ENCODE measurements at regions not wholly inside any gene's neighbourhood (a gene's known extent, or its start where the extent isn't known, plus 50 kb on each side); places are given as distances from the start of the nearest gene placed in this dataset.

DNA sequence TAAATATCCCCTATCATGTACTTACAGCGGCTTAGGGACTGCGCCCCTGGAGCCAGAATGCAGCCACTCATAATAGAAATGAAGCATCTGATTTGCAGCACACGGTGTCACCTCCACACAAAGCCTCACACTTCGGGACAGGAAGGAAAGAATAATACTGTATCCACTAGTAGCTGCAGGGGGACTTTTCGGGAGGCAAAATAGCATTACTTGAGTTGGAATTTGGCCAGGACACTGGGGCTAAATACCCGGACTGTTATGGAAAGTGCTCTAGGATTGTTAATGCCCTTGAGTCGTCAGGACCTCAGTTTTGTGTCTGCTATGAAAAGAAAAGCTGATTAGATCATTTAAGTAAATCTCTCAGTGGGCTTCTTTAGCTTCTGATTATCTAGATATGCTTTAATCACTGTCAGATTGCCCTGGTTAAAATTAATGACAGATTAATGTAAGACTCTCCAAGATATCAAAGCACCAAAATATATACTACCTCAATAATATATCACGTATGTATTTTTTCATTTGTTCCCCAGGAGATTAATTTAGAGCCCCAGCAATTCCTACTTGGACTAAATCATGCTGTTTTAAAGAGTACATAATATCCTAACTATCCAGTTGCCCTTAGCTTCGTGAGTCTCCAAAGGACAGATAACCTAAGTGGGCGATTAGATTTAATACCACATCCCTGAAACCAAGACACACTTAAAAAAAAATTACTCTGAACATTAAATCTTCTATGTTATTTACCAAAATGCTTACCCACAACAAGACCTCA is 173.0 kb upstream of the NEBL start:
- Mint-ChIP-seq H3K4me1 (ENCODE audit: insufficient read depth, unreplicated experiment) (no peaks in the 10 kb centered on the region), H3K36me3 (ENCODE audit: insufficient read depth, unreplicated experiment) (peaks cover 9% of the 10 kb centered on the region), H3K9me3 (ENCODE audit: unreplicated experiment) (no peaks in the 10 kb centered on the region), H3K27me3 (ENCODE audit: insufficient read depth, unreplicated experiment) (no peaks in the 10 kb centered on the region), H3K4me3 (ENCODE audit: unreplicated experiment) (no peak overlapping the region), H3K27ac (ENCODE audit: low read depth, unreplicated experiment) (no peak overlapping the region)
- BruUV-seq (replicated peaks), result no TSS peak
- TF ChIP-seq, protein P1, sequence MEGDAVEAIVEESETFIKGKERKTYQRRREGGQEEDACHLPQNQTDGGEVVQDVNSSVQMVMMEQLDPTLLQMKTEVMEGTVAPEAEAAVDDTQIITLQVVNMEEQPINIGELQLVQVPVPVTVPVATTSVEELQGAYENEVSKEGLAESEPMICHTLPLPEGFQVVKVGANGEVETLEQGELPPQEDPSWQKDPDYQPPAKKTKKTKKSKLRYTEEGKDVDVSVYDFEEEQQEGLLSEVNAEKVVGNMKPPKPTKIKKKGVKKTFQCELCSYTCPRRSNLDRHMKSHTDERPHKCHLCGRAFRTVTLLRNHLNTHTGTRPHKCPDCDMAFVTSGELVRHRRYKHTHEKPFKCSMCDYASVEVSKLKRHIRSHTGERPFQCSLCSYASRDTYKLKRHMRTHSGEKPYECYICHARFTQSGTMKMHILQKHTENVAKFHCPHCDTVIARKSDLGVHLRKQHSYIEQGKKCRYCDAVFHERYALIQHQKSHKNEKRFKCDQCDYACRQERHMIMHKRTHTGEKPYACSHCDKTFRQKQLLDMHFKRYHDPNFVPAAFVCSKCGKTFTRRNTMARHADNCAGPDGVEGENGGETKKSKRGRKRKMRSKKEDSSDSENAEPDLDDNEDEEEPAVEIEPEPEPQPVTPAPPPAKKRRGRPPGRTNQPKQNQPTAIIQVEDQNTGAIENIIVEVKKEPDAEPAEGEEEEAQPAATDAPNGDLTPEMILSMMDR (IDR thresholded peaks at IDR 0.05; ENCODE audit: unreplicated experiment), result no peak
- ChIA-PET CTCF (interaction anchor here (0.6 to 1.3 kb wide), 3 partner anchors 8 to 94 kb away, joined by 3 to 5 read pairs (median 4); no protein-coding TSS in a partner anchor), POLR2A (no interaction called here)
- no peak for DNase-seq (ENCODE audit: unreplicated experiment)
- intact Hi-C loops (cut with micrococcal nuclease), result loop anchor here (1.0 to 10.0 kb wide), 2 partner anchors 22 to 425 kb away; no protein-coding TSS in a partner anchor

DNA sequence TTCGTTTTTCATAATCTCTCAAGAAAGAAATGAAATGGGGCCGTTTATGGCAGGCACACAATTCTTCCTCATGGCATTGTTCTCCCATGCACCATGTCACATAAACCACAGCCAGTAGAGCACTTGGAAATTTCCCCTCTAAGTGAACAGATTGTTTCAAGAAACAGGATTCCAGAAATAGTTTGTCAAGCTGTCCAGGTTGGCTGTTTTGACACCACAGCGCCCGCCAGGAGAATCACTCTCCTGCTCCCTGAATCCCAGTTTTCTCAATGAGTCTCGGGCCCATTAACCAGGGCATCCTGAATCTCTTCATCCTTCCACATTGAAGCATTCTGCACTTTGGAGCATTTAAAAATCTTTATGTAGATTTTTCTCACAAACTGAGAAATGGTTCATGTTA is 172.2 kb upstream of the NEBL start:
- BruUV-seq (replicated peaks), result no TSS peak
- Mint-ChIP-seq H3K27ac (ENCODE audit: low read depth, unreplicated experiment) (no peak overlapping the region), H3K9me3 (ENCODE audit: unreplicated experiment) (no peaks in the 10 kb centered on the region), H3K27me3 (ENCODE audit: insufficient read depth, unreplicated experiment) (no peaks in the 10 kb centered on the region), H3K36me3 (ENCODE audit: insufficient read depth, unreplicated experiment) (peaks cover 9% of the 10 kb centered on the region), H3K4me3 (ENCODE audit: unreplicated experiment) (no peak overlapping the region), H3K4me1 (ENCODE audit: insufficient read depth, unreplicated experiment) (no peaks in the 10 kb centered on the region)
- intact Hi-C loops (cut with micrococcal nuclease), result no loop called here
- POLR2A ChIA-PET, result interaction anchor here (0.8 to 1.2 kb wide), 2 partner anchors 22 to 82 kb away, joined by 3 to 4 read pairs; no protein-coding TSS in a partner anchor
- DNase-seq (ENCODE audit: unreplicated experiment), result no peak
- TF ChIP-seq, protein P1 (IDR thresholded peaks at IDR 0.05; ENCODE audit: unreplicated experiment), result no peak
- CTCF ChIA-PET, result interaction anchor here (0.6 to 1.4 kb wide), 2 partner anchors 45 to 212 kb away, joined by 3 to 5 read pairs; no protein-coding TSS in a partner anchor

DNA sequence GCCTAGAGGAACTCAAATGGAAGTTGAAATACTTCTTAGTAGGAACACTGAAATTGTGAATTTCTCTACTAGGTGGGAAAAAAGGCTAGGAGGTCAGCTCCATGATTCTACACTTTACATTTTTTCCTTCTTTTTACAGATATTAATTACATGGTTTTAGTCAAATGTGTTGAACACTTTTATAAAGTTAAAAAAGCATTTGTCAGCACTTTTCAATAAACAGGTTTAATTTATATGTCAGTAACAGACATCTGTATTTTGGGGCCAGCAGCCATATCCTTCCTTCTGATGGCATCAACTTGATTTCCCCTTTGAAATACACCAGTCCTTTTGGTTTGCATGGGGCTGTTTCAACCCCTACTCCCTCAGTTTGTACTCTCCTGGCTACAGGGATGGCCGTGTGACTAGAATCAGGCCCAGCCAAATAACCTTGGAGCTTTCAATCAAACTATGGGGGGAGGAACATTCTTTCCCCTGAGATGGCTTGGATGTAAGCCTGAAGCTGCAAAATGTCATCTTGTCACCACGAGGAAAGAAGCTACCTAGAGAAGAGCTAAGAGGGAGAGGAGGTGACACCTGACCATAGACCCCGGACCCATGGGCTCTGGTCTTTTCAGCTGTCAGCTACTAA is 171.0 kb upstream of the NEBL start:
- no peak for DNase-seq (ENCODE audit: unreplicated experiment)
- POLR2A ChIA-PET, result interaction anchor here (1.2 to 1.7 kb wide), 2 partner anchors 11 to 21 kb away, joined by 4 read pairs; no protein-coding TSS in a partner anchor
- H3K27me3 Mint-ChIP-seq (ENCODE audit: insufficient read depth, unreplicated experiment), result no peaks in the 10 kb centered on the region
- peaks cover 9% of the 10 kb centered on the region for H3K36me3 Mint-ChIP-seq (ENCODE audit: insufficient read depth, unreplicated experiment)
- TF ChIP-seq, protein P1 (IDR thresholded peaks at IDR 0.05; ENCODE audit: unreplicated experiment), result no peak
- H3K4me3 Mint-ChIP-seq (ENCODE audit: unreplicated experiment), result no peak overlapping the region
- intact Hi-C loops (cut with micrococcal nuclease), result no loop called here
- no peak overlapping the region for H3K27ac Mint-ChIP-seq (ENCODE audit: low read depth, unreplicated experiment)
- no TSS peak for BruUV-seq (replicated peaks)
- H3K9me3 Mint-ChIP-seq (ENCODE audit: unreplicated experiment), result no peaks in the 10 kb centered on the region
- no peaks in the 10 kb centered on the region for H3K4me1 Mint-ChIP-seq (ENCODE audit: insufficient read depth, unreplicated experiment)
- CTCF ChIA-PET, result interaction anchor here (0.6 to 1.9 kb wide), 8 partner anchors 10 to 211 kb away, joined by 3 to 7 read pairs (median 4); no protein-coding TSS in a partner anchor

DNA sequence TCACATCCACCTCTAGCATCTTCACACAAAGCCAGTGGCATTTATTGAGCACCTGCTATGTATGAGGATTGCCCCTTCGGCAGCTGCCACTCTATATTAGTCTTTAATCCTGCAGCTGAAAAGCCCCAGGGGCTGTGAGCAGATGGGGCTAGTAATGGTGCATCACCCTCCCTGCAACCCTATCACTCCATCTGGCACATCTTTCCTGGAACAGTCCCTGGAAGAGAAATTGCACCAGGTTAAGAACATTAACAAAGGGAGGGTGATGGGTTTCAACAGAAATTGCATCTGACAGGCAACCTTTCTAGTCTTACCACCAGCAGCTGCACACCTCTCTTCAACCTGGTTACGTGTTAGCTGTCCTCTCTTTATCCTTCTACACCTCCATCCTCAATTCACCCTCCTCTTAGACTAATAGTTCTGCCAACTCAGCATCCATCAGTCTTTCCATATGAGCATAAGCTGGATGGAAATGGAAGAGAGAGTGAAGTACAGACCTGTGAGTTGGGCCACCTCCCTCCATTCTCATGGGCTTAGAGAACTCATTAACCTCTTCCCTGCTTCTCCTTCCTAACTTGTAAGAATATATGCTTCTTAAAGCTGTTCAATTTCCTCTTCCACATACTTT is 168.6 kb upstream of the NEBL start:
- Mint-ChIP-seq H3K27me3 (ENCODE audit: insufficient read depth, unreplicated experiment) (no peaks in the 10 kb centered on the region), H3K9me3 (ENCODE audit: unreplicated experiment) (peaks cover 2% of the 10 kb centered on the region), H3K27ac (ENCODE audit: low read depth, unreplicated experiment) (no peak overlapping the region), H3K4me3 (ENCODE audit: unreplicated experiment) (no peak overlapping the region), H3K36me3 (ENCODE audit: insufficient read depth, unreplicated experiment) (peaks cover 5% of the 10 kb centered on the region), H3K4me1 (ENCODE audit: insufficient read depth, unreplicated experiment) (peaks cover 6% of the 10 kb centered on the region)
- BruUV-seq (replicated peaks), result no TSS peak
- TF ChIP-seq, protein P1 (IDR thresholded peaks at IDR 0.05; ENCODE audit: unreplicated experiment), result no peak
- POLR2A ChIA-PET, result interaction anchor here (0.6 to 0.8 kb wide), 2 partner anchors 9 to 250 kb away, joined by 3 to 4 read pairs; no protein-coding TSS in a partner anchor
- intact Hi-C loops (cut with micrococcal nuclease), result no loop called here
- CTCF ChIA-PET, result interaction anchor here (1.7 to 2.4 kb wide), 2 partner anchors 12 to 14 kb away, joined by 5 read pairs; no protein-coding TSS in a partner anchor
- no peak for DNase-seq (ENCODE audit: unreplicated experiment)

All from MCF 10A (cell line).